Mucosa of gallbladder (tissue), 1 donor: ENCODE measurements at regions not wholly inside any gene's neighbourhood (a gene's known extent, or its start where the extent isn't known, plus 50 kb on each side); places are given as distances from the start of the nearest gene placed in this dataset.
"Not testable (repeated sequence)": the region's sequence is repeated elsewhere in the genome, so short reads cannot be mapped to it uniquely, and the experiment has no call there.

Source experiments
- DNase-seq: peaks from one replicate; pipeline ENCODE4 v3.0.0-alpha.2; 2020; ENCODE audit warnings: low spot score
- donor health status: DM: no; HTN: no; CAD: no.

GRCh38 chr10:53335803-53336422 is 563.3 kb upstream of the MBL2 start:
- not testable (repeated sequence) for DNase-seq

GRCh38 chr10:53331460-53331859 is 558.9 kb upstream of the MBL2 start:
- DNase-seq = no peak

DNA sequence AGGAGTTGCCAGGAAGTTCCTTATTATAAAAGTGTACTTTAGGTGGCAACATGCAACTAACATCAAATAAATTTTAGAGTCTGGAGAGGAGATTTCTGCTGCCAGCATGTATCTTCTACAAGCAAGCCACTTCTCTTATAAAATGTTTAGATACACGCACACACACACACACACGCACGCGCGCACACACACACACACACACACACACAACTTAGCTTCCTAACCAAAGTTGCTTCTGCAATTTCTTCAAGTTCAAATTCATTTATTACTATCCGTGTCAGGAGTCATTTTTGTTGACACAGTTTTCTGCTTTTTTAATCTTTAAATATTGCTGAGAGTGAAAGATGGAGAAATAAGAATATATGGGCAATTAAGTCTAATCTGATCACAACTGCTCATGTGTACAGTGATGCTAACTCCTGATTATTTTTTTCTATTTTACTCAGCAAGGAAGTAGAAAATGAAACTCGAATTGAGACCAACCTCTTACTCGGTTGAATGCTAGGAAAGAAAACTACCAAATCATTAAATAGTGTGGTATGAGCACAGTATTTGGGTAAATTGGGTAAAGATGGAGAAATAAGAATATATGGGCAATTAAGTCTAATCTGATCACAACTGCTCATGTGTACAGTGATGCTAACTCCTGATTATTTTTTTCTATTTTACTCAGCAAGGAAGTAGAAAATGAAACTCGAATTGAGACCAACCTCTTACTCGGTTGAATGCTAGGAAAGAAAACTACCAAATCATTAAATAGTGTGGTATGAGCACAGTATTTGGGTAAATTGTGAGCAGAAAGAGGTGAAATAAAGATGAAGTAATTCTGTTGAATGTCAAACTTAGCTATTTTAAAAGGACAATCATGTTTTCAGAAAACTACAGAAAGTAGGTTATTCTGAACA is 554.1 kb upstream of the MBL2 start:
- DNase-seq = not testable (repeated sequence)

- no peak for DNase-seq
Measured at GRCh38 chr10:53325066-53325465, 552.5 kb upstream of the MBL2 start.

GRCh38 chr10:53315709-53316108 is 543.1 kb upstream of the MBL2 start:
- no peak for DNase-seq

GRCh38 chr10:53314876-53315275 is 542.3 kb upstream of the MBL2 start:
- DNase-seq = no peak

- DNase-seq = no peak
Measured at GRCh38 chr10:53298443-53298842, 525.9 kb upstream of the MBL2 start.

- DNase-seq = no peak
Measured at GRCh38 chr10:53284615-53285182, 512.1 kb upstream of the MBL2 start.

DNA sequence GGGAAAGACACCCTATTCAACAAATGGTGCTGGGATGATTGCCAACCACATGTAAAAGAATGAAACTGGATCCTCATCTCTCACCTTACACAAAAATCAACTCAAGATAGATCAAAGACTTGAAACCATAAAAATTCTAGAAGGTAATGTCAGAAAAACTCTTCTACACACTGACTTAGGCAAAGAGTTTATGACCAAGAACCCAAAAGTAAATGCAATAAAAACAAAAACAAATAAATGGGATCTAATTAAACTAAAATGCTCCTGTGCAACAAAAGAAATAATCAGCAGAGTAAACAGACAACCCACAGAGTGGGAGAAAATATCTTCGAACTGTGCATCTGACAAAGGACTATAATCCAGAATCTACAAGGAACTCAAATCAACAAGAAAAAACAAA is 504.2 kb upstream of the MBL2 start:
- DNase-seq = no peak

GRCh38 chr10:53269482-53269881 is 496.9 kb upstream of the MBL2 start:
- DNase-seq = no peak

- DNase-seq = no peak
Measured at GRCh38 chr10:53260213-53260612, 487.6 kb upstream of the MBL2 start.

DNA sequence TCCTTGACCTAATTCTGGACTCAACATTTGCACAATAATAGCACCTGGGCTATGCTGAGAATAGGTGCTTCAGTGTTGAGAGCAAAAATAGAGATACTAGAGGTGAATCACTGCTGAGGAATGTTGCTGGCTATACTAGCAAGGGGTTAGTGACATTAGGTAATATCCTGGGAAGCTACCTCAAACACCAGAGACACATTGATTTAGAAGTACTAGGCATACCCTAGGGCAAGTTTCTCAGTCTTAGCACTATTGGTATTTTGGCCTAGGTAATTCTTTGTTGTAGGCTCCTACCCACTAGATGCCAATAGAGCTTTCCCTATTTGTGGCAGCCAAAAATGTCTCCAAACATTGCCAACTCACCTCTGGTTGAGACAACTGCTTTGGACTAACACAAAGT is 484.0 kb upstream of the MBL2 start:
- DNase-seq = no peak

DNA sequence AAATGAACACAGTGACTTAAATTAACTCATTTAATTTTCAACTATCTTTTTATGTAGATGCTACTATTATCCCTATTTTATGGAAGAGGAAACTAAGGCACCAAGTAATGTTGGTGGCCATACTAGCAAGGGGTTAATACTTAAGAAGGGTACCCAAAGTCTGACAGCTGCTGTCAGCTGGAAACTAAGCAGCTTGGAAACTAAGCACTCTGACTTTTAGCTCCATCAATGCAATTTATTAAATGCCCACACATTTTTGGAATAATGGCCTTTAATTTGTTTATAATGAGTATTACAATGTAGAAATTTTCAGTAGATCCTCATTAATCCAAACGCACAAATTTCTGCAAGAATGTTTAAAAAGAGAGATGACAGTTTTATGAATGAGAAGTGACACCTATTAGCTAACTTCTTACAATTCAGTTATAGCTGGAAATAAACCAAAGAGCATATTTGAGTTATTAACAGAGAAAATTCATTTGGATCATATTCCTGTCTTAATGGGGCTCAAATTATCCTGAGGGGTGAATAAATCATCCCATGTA is 483.1 kb upstream of the MBL2 start:
- no peak for DNase-seq

DNA sequence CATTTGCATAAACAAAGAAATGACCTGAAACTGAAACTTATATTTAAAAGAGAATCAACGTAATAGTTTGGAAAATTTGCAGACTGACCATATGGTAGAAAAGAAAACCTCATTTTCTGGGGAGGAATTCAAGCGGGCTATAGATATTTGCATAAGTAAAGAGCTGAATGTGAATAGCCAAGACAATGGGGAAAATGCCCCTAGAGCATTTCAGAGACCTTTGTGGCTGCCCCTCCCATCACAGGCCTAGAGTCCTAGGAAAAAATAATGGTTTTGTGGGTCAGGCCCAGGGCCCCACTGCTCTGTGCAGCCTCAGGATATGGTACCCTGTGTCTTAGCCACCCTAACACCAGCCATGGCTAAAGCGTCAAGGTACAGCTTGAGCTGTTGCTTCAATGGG is 480.6 kb upstream of the MBL2 start:
- no peak for DNase-seq

DNA sequence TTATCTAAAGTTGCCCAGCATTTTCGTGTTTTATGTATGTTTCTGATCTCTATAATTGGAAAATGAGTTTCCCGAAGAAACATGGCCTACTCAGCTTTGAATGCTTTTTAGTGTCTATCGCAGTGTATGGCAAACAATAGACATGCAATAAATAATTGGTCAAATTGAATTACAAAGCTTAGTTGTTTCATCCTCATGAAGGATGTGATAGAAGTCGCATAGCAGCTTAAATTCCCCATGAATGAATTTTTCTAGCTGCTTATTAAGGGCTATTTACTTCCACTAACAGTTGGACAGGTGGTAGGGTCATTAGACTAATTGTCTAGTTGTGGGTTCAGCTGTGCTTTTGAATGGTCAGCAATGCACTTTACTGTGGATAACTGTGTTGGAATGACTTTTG is 467.3 kb upstream of the MBL2 start:
- no peak for DNase-seq

DNA sequence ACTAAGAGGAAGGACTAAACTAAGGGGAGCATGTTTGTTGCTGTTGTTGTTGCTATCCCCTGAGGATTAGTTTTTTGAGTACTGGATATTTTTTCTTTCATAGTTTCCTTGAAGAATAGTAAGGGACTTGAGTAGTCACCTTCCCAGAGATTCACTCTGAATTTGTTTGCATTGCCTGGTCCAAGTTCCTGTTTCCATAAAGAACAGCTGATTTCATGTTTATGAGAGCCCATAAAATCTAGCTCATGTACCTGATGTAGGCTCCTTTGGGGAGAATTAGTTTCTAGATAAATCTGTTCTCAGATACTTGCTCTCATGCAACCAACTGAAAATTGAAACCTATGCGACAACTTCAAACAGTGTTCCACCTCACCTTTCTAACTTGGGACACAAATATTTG is 464.4 kb upstream of the MBL2 start:
- DNase-seq = no peak

DNA sequence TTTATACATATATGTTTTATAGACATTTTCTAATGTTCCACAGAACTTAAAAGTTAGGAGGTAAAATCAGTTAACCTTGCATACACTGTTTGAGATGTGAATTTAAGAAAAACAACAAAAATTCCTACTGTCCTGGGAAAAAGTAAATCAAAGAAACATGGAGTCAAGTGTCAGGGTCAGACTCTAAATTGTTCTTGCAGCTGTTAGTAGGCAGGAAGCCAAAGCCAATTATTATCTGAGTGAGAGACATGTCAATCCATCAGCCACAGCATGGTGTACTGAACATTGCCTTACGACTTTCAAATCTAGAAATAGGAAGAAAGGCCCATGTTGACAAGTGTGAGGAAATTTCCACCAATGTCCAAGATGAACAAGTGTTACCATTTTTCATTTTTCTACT is 461.2 kb upstream of the MBL2 start:
- DNase-seq = no peak

GRCh38 chr10:53230651-53231050 is 458.1 kb upstream of the MBL2 start:
- no peak for DNase-seq

DNA sequence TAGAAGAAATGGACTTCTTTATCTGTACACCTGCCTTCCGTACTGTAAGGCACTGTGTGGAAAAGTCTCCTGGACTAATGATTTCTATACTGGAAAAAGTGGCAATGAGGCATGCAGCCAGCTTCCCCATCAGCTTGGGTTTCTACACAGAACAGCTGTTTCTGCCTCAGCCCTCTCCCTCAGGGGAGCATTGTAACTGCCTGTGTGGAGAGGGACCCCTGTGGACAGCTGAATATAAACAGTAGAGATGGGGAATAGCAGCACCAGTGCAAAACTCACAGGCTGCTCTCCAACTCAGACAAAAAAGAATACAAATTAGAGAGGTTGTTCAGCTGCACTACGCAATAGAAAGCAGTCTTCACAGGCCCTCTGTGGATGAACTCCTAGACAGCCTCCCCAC is 451.3 kb upstream of the MBL2 start:
- DNase-seq = no peak

DNA sequence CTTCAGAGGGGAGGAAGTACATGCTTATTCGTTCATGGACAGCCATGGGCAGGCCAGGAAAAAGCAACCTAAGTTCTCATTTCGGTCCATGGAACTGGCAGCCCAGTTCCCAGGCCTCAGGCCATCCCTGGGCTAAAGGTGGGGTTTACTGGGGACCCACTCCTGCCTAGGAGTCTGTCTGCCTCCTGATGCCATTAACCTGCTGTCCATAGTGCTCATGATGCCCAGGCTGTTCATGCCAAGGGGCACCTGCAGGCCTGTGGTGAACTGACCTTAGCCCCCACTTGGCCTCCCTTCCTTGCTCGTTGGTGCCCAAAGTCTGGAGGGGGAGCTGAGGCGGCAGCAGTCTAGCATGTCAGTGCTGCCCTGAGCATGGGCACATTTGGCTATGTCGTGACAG is 450.2 kb upstream of the MBL2 start:
- no peak for DNase-seq

DNA sequence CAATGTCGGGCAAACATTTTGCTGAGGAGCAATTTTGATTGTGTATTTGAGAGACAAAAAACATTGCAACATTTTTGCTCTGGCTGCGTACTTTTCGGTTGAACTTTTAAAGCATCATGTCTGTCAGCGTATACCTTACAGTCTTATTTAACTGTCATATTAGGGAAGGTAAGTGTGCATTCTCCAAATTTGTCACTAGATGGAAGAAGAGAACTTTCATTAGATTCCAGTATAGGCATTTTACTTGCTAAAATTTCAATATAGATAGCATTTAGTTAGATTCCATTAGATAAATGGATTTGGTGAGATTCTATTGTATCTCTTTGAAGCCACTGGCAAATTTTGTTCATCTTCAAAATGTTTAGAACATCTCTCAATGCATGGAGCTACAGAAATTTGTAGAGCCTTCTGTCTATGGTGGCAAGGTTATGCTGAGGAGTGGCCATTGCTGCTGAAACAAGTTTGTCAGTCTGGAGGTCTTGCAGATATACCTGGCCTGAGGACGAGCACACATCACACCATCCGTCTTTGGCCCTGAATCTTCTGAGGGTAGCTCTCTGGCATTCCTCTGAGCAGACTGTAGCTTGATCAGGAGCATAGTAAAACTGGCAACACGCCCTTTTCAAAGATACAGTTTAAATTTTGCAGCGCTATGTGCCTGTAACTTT is 437.5 kb upstream of the MBL2 start:
- no peak for DNase-seq

DNA sequence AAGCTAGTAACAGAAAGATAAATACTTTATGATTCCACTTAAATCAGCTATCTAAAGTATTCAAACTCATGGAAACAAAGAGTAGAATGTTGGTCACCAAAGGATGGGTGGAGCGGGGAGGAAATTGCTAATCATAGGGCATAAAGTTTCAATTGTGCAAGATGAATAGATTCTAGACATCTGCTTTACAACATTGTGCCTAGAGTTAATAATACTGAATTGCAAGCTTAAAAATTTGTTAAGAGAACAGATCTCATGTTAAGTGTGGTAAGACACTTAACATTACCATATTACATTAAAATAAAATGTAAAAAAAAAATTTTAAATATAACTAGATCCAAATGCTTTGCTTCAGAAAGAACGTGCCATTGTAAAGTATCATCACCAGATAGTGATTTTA is 411.1 kb upstream of the MBL2 start:
- no peak for DNase-seq
